Prostate gland (tissue), 2 donors: ENCODE measurements at regions not wholly inside any gene's neighbourhood (a gene's known extent, or its start where the extent isn't known, plus 50 kb on each side); places are given as distances from the start of the nearest gene placed in this dataset.

ENCODE experiments used
- DNase-seq: peaks from one replicate; pipeline ENCODE4 v3.0.0-alpha.2; 2019; ENCODE audit warnings: low spot score
- H3K27ac ChIP-seq, 2 donors: fragments of 200-600 bp; sonication (generic); 2 replicates each; pipeline ENCODE4 v1.5.1; 2017 to 2019
- H3K27me3 ChIP-seq: fragments of 200-600 bp; sonication (generic); replicated peaks from 2 replicates; pipeline ENCODE4 v1.5.1; 2019; ENCODE audit not compliant: insufficient read depth
- H3K36me3 ChIP-seq, 2 donors: fragments of 200-600 bp; sonication (generic); 1 replicate in 1 of 2; 2 replicates in 1 of 2; pipeline versions ENCODE4 v1.5.1 to v1.8.1; 2017 to 2019
- H3K4me1 ChIP-seq: fragments of 200-600 bp; sonication (generic); replicated peaks from 2 replicates; pipeline ENCODE4 v1.5.1; 2019
- H3K4me3 ChIP-seq, 2 donors: fragments of 200-600 bp; sonication (generic); 2 replicates each; pipeline ENCODE4 v1.5.1; 2017 to 2019
- H3K9me3 ChIP-seq: fragments of 200-600 bp; sonication (generic); 2 replicates; pipeline ENCODE4 v1.5.1; 2017
- POLR2A ChIP-seq: fragments of 450-650 bp; IDR thresholded peaks from one replicate; pipeline ENCODE4 v1.6.1; 2016; ENCODE audit warnings: antibody characterized with exemption, mild to moderate bottlenecking
- POLR2AphosphoS5 ChIP-seq: sonication (generic); formaldehyde crosslinking; IDR thresholded peaks from one replicate; pipeline ENCODE4 v1.6.1; 2017; ENCODE audit warnings: antibody characterized with exemption
- WGBS: methylation state at CpG from one replicate; pipeline ENCODE4 v1.1.5; 2018; 5-methylcytosine and 5-hydroxymethylcytosine counted together
- intact Hi-C: fragments of 100-400 bp; cut with DNase I; formaldehyde crosslinking; loops from one replicate; pipeline ENCODE4 v1.14.2; 2022
- TF ChIP-seq, protein P1 (sequence below), 4 experiments: fragments of 200-600 bp in 2 of 4; fragments of 450-650 bp in 2 of 4; sonication (generic) in 2 of 4; IDR thresholded peaks; 1 replicate in 3 of 4; 2 replicates in 1 of 4; pipeline ENCODE4 v1.5.1; 2016 to 2019; ENCODE audit warnings: antibody characterized with exemption in 4 of 4, mild to moderate bottlenecking in 2 of 4, moderate library complexity in 2 of 4

DNA sequence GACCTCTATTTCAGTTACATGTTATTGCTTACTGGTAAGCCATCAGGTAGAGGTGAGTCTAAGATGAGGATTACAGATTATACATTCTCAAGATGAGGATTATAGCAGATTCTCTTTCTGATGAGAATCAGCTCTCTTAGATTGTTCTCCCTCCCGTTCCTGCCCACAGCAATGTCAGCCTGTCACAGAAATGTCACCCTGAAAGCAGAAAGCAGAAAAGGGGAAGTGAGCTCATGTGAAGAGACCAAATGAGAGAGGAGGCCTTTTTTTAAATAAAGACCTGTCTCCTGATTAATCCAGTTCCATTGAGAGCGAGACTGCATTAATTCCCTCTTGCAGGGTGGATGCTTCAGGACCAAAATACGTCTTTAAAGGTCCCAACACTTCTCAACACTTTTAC, 445.6 kb downstream of the KCTD12 start:
- 86% methylated on average over 3 of the region's 3 CpGs for whole genome bisulfite sequencing
- no peaks in the 10 kb centered on the region for H3K4me1 ChIP-seq
- intact Hi-C loops: no loop called here

GRCh38 chr13:76439546-76439945, 446.7 kb downstream of the KCTD12 start:
- intact Hi-C loops: no loop called here
- Histone ChIP-seq H3K4me1 (no peaks in the 10 kb centered on the region), H3K27ac (no peak overlapping the region), H3K27me3 (no peaks in the 10 kb centered on the region), H3K36me3 (no peaks in the 10 kb centered on the region), H3K9me3 (no peaks in the 10 kb centered on the region), H3K4me3 (no peak overlapping the region)
- TF ChIP-seq POLR2AphosphoS5 (no peak), POLR2A (no peak)
- TF ChIP-seq, protein P1, sequence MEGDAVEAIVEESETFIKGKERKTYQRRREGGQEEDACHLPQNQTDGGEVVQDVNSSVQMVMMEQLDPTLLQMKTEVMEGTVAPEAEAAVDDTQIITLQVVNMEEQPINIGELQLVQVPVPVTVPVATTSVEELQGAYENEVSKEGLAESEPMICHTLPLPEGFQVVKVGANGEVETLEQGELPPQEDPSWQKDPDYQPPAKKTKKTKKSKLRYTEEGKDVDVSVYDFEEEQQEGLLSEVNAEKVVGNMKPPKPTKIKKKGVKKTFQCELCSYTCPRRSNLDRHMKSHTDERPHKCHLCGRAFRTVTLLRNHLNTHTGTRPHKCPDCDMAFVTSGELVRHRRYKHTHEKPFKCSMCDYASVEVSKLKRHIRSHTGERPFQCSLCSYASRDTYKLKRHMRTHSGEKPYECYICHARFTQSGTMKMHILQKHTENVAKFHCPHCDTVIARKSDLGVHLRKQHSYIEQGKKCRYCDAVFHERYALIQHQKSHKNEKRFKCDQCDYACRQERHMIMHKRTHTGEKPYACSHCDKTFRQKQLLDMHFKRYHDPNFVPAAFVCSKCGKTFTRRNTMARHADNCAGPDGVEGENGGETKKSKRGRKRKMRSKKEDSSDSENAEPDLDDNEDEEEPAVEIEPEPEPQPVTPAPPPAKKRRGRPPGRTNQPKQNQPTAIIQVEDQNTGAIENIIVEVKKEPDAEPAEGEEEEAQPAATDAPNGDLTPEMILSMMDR (IDR thresholded peaks at IDR 0.05): no peak
- no peak for DNase-seq
- 99% methylated on average over 2 of the region's 2 CpGs for WGBS

More for the DNA sequence above, 445.6 kb downstream of the KCTD12 start:
- no peak overlapping the region for H3K4me3 ChIP-seq
- H3K27ac ChIP-seq: no peak overlapping the region
- H3K36me3 ChIP-seq: no peaks in the 10 kb centered on the region
- no peak for DNase-seq
- H3K9me3 ChIP-seq: no peaks in the 10 kb centered on the region
- no peaks in the 10 kb centered on the region for H3K27me3 ChIP-seq
- TF ChIP-seq POLR2AphosphoS5 (no peak), POLR2A (no peak)
- TF ChIP-seq, protein P1 (IDR thresholded peaks at IDR 0.05): no peak

GRCh38 chr13:76438050-76438449, 448.2 kb downstream of the KCTD12 start:
- WGBS: 93% methylated on average over 2 of the region's 2 CpGs
- Histone ChIP-seq H3K9me3 (no peaks in the 10 kb centered on the region), H3K36me3 (no peaks in the 10 kb centered on the region), H3K4me3 (no peak overlapping the region), H3K27me3 (no peaks in the 10 kb centered on the region), H3K27ac (no peak overlapping the region), H3K4me1 (no peaks in the 10 kb centered on the region)
- no peak for TF ChIP-seq POLR2A
- intact Hi-C loops: no loop called here
- no peak for DNase-seq

- whole genome bisulfite sequencing: 70% methylated on average over 2 of the region's 2 CpGs
- H3K4me3 ChIP-seq: no peak overlapping the region
- H3K36me3 ChIP-seq: no peaks in the 10 kb centered on the region
- DNase-seq: no peak
- H3K27me3 ChIP-seq: no peaks in the 10 kb centered on the region
- intact Hi-C loops: no loop called here
- no peaks in the 10 kb centered on the region for H3K4me1 ChIP-seq
- no peak for TF ChIP-seq POLR2A
- H3K9me3 ChIP-seq: no peaks in the 10 kb centered on the region
- H3K27ac ChIP-seq: no peak overlapping the region
Measured at GRCh38 chr13:76425935-76426334, 460.3 kb downstream of the KCTD12 start.

- intact Hi-C loops: no loop called here
Measured at GRCh38 chr13:76421011-76421410, 465.2 kb downstream of the KCTD12 start.

GRCh38 chr13:76418404-76418803, 467.8 kb downstream of the KCTD12 start:
- Histone ChIP-seq H3K4me3 (no peak overlapping the region), H3K27me3 (no peaks in the 10 kb centered on the region), H3K9me3 (no peaks in the 10 kb centered on the region), H3K4me1 (no peaks in the 10 kb centered on the region), H3K27ac (no peak overlapping the region), H3K36me3 (no peaks in the 10 kb centered on the region)
- intact Hi-C loops: no loop called here
- TF ChIP-seq POLR2AphosphoS5: no peak
- TF ChIP-seq, protein P1 (IDR thresholded peaks at IDR 0.05): no peak
- no peak for TF ChIP-seq POLR2A
- WGBS: 34% methylated on average over 2 of the region's 2 CpGs
- no peak for DNase-seq

More at GRCh38 chr13:76421011-76421410, 465.2 kb downstream of the KCTD12 start:
- TF ChIP-seq, protein P1 (IDR thresholded peaks at IDR 0.05): no peak
- TF ChIP-seq POLR2AphosphoS5: no peak
- no peak for TF ChIP-seq POLR2A
- Histone ChIP-seq H3K36me3 (no peaks in the 10 kb centered on the region), H3K27me3 (no peaks in the 10 kb centered on the region), H3K4me1 (no peaks in the 10 kb centered on the region), H3K27ac (no peak overlapping the region), H3K4me3 (no peak overlapping the region), H3K9me3 (no peaks in the 10 kb centered on the region)
- WGBS: 88% methylated on average over 3 of the region's 3 CpGs
- DNase-seq: no peak
